Bronchial epithelial cell (primary cell): ENCODE measurements at regions not wholly inside any gene's neighbourhood (a gene's known extent, or its start where the extent isn't known, plus 50 kb on each side); places are given as distances from the start of the nearest gene placed in this dataset.

Experiments
- DNase-seq: peaks from one replicate; pipeline ENCODE4 v3.0.0-alpha.2; 2010; ENCODE audit warnings: low read depth
- FAIRE-seq: peaks from 2 replicates; lab custom pipeline; 2011; peaks lifted over from hg19 to GRCh38; lab: Jason Lieb, UNC
- H3K27me3 ChIP-seq: 2 replicates; pipeline ENCODE4 v1.5.1; 2011; ENCODE audit warnings: low read length; ENCODE audit not compliant: control insufficient read depth, insufficient read depth
- H3K36me3 ChIP-seq: 2 replicates; pipeline ENCODE4 v1.5.1; 2011; ENCODE audit warnings: low read length; ENCODE audit not compliant: control insufficient read depth, insufficient read depth
- H3K4me3 ChIP-seq: 2 replicates; pipeline ENCODE4 v1.5.1; 2011; ENCODE audit warnings: mild to moderate bottlenecking, low read depth, low read length, control low read depth
- CTCF ChIP-seq: IDR thresholded peaks from 2 replicates; pipeline ENCODE4 v1.5.1; 2011; ENCODE audit warnings: mild to moderate bottlenecking, moderate library complexity, low read length, control low read depth, inconsistent platforms; ENCODE audit not compliant: insufficient read depth, severe bottlenecking

GRCh38 chr2:236459393-236459792 is 110.2 kb upstream of the ACKR3 start:
- no peaks in the 10 kb centered on the region for H3K36me3 ChIP-seq
- FAIRE-seq (no peak), DNase-seq (no peak)
- no peak for TF ChIP-seq CTCF
- no peaks in the 10 kb centered on the region for H3K27me3 ChIP-seq
- no peak overlapping the region for H3K4me3 ChIP-seq

- DNase-seq (no peak), FAIRE-seq (no peak)
- no peak overlapping the region for H3K4me3 ChIP-seq
- TF ChIP-seq CTCF, result no peak
- H3K36me3 ChIP-seq, result no peaks in the 10 kb centered on the region
- no peaks in the 10 kb centered on the region for H3K27me3 ChIP-seq
These were observed 105.5 kb upstream of the ACKR3 start for GRCh38 chr2:236464140-236464539.

GRCh38 chr2:236472720-236473495 is 96.7 kb upstream of the ACKR3 start:
- no peak for DNase-seq
- no peak overlapping the region for H3K4me3 ChIP-seq
- no peaks in the 10 kb centered on the region for H3K27me3 ChIP-seq
- FAIRE-seq, result no peak
- no peak for TF ChIP-seq CTCF
- no peaks in the 10 kb centered on the region for H3K36me3 ChIP-seq

- Histone ChIP-seq H3K36me3 (no peaks in the 10 kb centered on the region), H3K27me3 (no peaks in the 10 kb centered on the region), H3K4me3 (no peak overlapping the region)
- DNase-seq (no peak), FAIRE-seq (no peak)
- no peak for TF ChIP-seq CTCF
These were observed 95.9 kb upstream of the ACKR3 start for GRCh38 chr2:236473691-236474090.

- Histone ChIP-seq H3K36me3 (no peaks in the 10 kb centered on the region), H3K4me3 (no peak overlapping the region), H3K27me3 (no peaks in the 10 kb centered on the region)
- FAIRE-seq, result no peak
- no peak for TF ChIP-seq CTCF
- DNase-seq, result no peak
These were observed 89.8 kb upstream of the ACKR3 start for GRCh38 chr2:236479814-236480213.

- DNase-seq (no peak), FAIRE-seq (no peak)
- Histone ChIP-seq H3K36me3 (peaks cover 1% of the 10 kb centered on the region), H3K4me3 (no peak overlapping the region), H3K27me3 (no peaks in the 10 kb centered on the region)
- no peak for TF ChIP-seq CTCF
These were observed 86.5 kb upstream of the ACKR3 start for GRCh38 chr2:236483102-236483501.
